ENCODE measurements at regions not wholly inside any gene's neighbourhood (a gene's known extent, or its start where the extent isn't known, plus 50 kb on each side); places are given as distances from the start of the nearest gene placed in this dataset.

- TF ChIP-seq CTCF (IDR thresholded peaks at IDR 0.05) (no peak), POLR2A (IDR thresholded peaks at IDR 0.05) (no peak)
Observed at GRCh38 chr9:89548071-89548638, 50.2 kb upstream of the SEMA4D start.

Data from Peyer's patch (tissue), 4 donors.